ENCODE measurements at regions not wholly inside any gene's neighbourhood (a gene's known extent, or its start where the extent isn't known, plus 50 kb on each side); places are given as distances from the start of the nearest gene placed in this dataset.

- H3K4me2 ChIP-seq (ENCODE audit: low read length), result no peak overlapping the region
- H3K4me1 ChIP-seq (ENCODE audit: low read length), result no peaks in the 10 kb centered on the region
- H3K36me3 ChIP-seq (replicated peaks; ENCODE audit: low read depth, low read length), result no peaks in the 10 kb centered on the region
- H3K27me3 ChIP-seq (ENCODE audit: low read depth, low read length), result peaks cover 32% of the 10 kb centered on the region
- H3K9me3 ChIP-seq (ENCODE audit: insufficient read depth, low read length), result no peaks in the 10 kb centered on the region
- H3K27ac ChIP-seq (ENCODE audit: low read length), result no peak overlapping the region
- no peak for TF ChIP-seq CTCF (IDR thresholded peaks at IDR 0.05; ENCODE audit: low read depth, low read length)
- no peak for TF ChIP-seq EZH2phosphoT487 (IDR thresholded peaks at IDR 0.05; ENCODE audit: low read depth)
- H3K9ac ChIP-seq (ENCODE audit: low read length), result no peak overlapping the region
- no peak overlapping the region for H3K4me3 ChIP-seq (ENCODE audit: low read length)
- no peaks in the 10 kb centered on the region for H3K79me2 ChIP-seq (ENCODE audit: low read length)
- no peak overlapping the region for H2AFZ ChIP-seq (ENCODE audit: low read depth, low read length)
- H4K20me1 ChIP-seq (ENCODE audit: insufficient read depth, low read length), result no peaks in the 10 kb centered on the region
Measured at GRCh38 chr11:45361551-45361950, 75.4 kb upstream of the SYT13 start.

- no peaks in the 10 kb centered on the region for H3K79me2 ChIP-seq (ENCODE audit: low read length)
- H3K27me3 ChIP-seq (ENCODE audit: low read depth, low read length), result peaks cover 8% of the 10 kb centered on the region
- H3K27ac ChIP-seq (ENCODE audit: low read length), result no peak overlapping the region
- H3K4me3 ChIP-seq (ENCODE audit: low read length), result peak overlapping the region; percentile 81
- H3K36me3 ChIP-seq (replicated peaks; ENCODE audit: low read depth, low read length), result no peaks in the 10 kb centered on the region
- peaks cover 8% of the 10 kb centered on the region for H3K4me1 ChIP-seq (ENCODE audit: low read length)
- H3K9ac ChIP-seq (ENCODE audit: low read length), result peak overlapping the region; percentile 57
- peak overlapping the region; percentile 80 for H3K4me2 ChIP-seq (ENCODE audit: low read length)
- H4K20me1 ChIP-seq (ENCODE audit: insufficient read depth, low read length), result no peaks in the 10 kb centered on the region
- H3K9me3 ChIP-seq (ENCODE audit: insufficient read depth, low read length), result no peaks in the 10 kb centered on the region
- H2AFZ ChIP-seq (ENCODE audit: low read depth, low read length), result peak overlapping the region; percentile 37; the same call in 1 of the 2 replicates
- TF ChIP-seq EZH2phosphoT487 (IDR thresholded peaks at IDR 0.05; ENCODE audit: low read depth), result no peak
- TF ChIP-seq CTCF (IDR thresholded peaks at IDR 0.05; ENCODE audit: low read depth, low read length), result no peak
Measured at GRCh38 chr11:45355706-45356041, 69.5 kb upstream of the SYT13 start.

DNA sequence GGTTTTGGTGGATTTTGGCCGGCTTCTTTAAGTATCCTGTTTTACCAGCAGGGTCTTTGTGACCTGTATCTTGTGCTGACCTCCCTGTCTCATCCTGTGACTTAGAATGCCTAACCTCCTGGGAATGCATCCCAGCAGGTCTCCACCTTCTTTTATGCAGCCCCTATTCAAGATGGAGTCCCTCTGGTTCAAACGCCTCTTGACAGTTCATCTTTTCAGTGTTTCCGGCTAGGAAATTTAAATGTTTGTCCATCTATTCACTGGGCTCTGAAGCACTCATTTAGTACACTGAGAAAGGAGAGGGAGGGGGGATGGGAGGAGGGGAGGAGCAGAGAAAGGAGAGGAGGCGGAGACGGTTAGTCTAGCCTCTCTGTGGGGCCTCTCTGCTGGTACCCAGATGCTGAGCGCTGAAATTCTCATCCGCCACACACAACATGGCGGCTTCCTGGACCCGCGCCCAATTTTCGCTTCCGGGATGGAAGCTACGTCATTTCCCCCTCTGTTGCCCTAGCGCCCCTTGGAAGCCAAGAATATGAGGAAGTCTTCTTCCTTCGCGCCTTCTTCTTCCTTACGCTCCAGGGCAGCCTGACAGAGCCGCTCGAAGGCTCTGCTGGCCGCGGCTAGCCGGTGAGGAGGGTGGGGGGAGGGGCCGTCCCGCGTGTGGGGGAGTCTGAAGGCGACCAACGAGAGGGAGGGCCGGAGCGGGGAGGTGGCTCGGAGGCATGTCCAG lies 69.0 kb upstream of the SYT13 start:
- Histone ChIP-seq H3K9ac (ENCODE audit: low read length) (peak overlapping the region; percentile 57), H3K79me2 (ENCODE audit: low read length) (no peaks in the 10 kb centered on the region), H3K4me3 (ENCODE audit: low read length) (peak overlapping the region; percentile 81), H3K36me3 (replicated peaks; ENCODE audit: low read depth, low read length) (no peaks in the 10 kb centered on the region), H3K9me3 (ENCODE audit: insufficient read depth, low read length) (no peaks in the 10 kb centered on the region), H2AFZ (ENCODE audit: low read depth, low read length) (peak overlapping the region; percentile 86), H3K4me1 (ENCODE audit: low read length) (peaks cover 8% of the 10 kb centered on the region), H3K4me2 (ENCODE audit: low read length) (peak overlapping the region; percentile 80), H3K27me3 (ENCODE audit: low read depth, low read length) (peaks cover 10% of the 10 kb centered on the region), H3K27ac (ENCODE audit: low read length) (no peak overlapping the region), H4K20me1 (ENCODE audit: insufficient read depth, low read length) (no peaks in the 10 kb centered on the region)
- no peak for TF ChIP-seq CTCF (IDR thresholded peaks at IDR 0.05; ENCODE audit: low read depth, low read length)
- no peak for TF ChIP-seq EZH2phosphoT487 (IDR thresholded peaks at IDR 0.05; ENCODE audit: low read depth)

DNA sequence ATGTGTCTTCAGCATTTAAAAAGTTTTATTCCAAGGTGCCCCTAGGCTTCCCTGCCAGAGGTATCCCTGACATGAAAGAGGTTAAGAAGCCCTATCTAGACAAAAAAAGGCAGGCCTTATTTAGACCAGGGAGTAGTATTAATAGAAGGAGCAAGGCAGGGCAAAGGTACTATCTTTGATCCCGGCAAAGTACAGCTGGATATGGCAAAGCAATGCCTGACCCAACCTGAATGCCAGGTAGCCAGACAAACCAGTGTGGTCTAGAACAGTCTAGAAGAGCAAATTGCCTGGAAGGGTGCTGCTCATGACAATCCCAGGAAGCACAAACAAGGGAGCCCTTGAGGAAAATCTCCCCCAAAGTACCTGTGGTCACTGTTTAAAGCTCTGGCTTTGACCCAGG lies 62.6 kb upstream of the SYT13 start:
- TF ChIP-seq CTCF (IDR thresholded peaks at IDR 0.05; ENCODE audit: low read depth, low read length), result no peak
- TF ChIP-seq EZH2phosphoT487 (IDR thresholded peaks at IDR 0.05; ENCODE audit: low read depth), result no peak
- no peaks in the 10 kb centered on the region for H3K4me1 ChIP-seq (ENCODE audit: low read length)
- H2AFZ ChIP-seq (ENCODE audit: low read depth, low read length), result no peak overlapping the region

More for the DNA sequence above, 62.6 kb upstream of the SYT13 start:
- no peaks in the 10 kb centered on the region for H3K9me3 ChIP-seq (ENCODE audit: insufficient read depth, low read length)
- no peak overlapping the region for H3K9ac ChIP-seq (ENCODE audit: low read length)
- H3K36me3 ChIP-seq (replicated peaks; ENCODE audit: low read depth, low read length), result no peaks in the 10 kb centered on the region
- no peaks in the 10 kb centered on the region for H4K20me1 ChIP-seq (ENCODE audit: insufficient read depth, low read length)
- no peak overlapping the region for H3K4me2 ChIP-seq (ENCODE audit: low read length)
- no peak overlapping the region for H3K27ac ChIP-seq (ENCODE audit: low read length)
- peaks cover 24% of the 10 kb centered on the region for H3K27me3 ChIP-seq (ENCODE audit: low read depth, low read length)
- H3K79me2 ChIP-seq (ENCODE audit: low read length), result no peaks in the 10 kb centered on the region
- no peak overlapping the region for H3K4me3 ChIP-seq (ENCODE audit: low read length)

All from OCI-LY3 (cell line).